ENCODE measurements at regions not wholly inside any gene's neighbourhood (a gene's known extent, or its start where the extent isn't known, plus 50 kb on each side); places are given as distances from the start of the nearest gene placed in this dataset.

- no peak for DNase-seq
Measured at GRCh38 chr3:23644099-23644498, 161.7 kb upstream of the UBE2E1 start.

DNA sequence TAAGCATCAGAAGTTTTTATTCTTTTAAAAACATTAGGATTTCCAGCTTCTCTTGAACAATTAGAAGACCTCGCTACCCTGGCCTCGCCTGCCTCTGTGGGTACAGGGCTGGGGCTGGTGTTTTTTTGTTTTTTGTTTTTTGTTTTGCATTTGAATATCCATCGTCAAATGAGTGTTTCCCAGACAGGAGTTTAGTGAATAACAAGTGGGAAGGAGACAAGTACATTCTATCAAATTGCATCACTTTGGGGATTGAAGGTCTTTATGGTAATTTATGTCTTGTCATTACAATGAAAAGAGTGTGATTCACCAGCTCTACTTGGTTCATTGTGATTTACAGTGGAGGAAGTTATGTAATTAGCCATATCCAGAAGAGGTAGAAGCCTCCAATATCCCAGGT lies 161.1 kb upstream of the UBE2E1 start:
- DNase-seq, result no peak

DNA sequence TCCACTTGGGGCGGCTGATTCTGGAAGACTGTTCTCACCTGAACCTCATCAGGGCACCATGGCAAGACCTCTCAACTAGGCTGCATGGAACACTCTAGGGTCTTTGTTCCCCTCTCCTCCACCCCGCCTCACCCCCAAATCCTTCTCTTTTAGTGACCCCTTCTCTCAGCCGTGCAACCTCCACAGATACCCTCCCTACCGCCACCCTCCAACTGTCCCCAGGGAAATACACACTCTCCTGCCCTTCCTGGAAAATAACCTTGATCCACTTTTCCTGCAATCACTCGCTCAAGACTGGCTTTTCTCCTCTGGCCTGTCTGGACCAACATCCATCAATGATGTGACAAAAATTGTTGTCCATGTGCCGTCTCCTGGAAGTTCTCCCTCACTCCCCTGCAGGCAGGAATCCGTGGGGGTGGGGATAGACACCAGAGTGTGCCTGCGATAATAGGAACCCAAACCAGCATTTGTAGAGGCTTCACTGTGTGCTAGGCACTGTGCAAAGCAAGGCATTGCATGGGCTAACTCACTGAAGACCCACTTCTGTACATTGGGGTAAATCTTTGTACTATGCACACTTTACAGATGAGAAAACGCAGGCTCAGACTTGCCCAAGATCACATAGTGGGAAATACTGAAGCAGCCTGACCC lies 160.1 kb upstream of the UBE2E1 start:
- DNase-seq, result no peak

DNA sequence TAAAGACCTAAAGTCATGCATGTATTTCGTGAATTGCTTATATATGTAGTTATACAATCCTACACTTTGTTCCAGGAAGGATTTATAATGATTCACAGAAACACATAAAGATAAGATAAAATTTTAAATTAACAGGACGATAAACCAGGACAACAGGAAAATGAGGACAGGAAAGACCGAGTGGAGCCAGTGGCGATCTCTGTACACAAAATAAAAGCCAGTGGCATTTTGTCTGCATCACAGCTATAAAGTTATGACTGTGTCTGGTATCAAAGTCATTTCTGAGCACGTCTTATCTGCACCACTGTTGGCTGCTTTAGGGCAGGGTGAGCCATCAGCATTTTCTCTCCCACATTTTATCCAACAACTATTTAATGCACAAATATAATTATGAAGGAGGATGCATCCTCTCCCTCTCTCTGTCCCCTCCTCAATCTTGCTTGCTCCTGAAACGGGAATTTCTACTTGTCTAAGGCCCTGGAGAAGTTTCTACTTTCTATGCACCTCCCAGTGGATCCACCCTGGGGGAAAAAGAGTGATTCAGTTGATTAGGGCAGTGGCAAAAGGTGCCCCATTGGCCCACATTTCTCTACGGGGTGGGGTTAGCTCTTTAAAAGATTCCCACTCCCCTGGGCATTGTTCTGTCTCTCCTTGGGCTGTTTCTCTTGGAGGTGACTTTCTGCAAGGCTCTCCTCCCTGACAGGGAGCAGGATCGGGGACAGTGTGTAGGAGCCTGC lies 159.4 kb upstream of the UBE2E1 start:
- DNase-seq, result no peak

GRCh38 chr3:23647706-23648258 lies 158.0 kb upstream of the UBE2E1 start:
- no peak for DNase-seq

- DNase-seq, result no peak
Measured at GRCh38 chr3:23648326-23648995, 157.3 kb upstream of the UBE2E1 start.

DNA sequence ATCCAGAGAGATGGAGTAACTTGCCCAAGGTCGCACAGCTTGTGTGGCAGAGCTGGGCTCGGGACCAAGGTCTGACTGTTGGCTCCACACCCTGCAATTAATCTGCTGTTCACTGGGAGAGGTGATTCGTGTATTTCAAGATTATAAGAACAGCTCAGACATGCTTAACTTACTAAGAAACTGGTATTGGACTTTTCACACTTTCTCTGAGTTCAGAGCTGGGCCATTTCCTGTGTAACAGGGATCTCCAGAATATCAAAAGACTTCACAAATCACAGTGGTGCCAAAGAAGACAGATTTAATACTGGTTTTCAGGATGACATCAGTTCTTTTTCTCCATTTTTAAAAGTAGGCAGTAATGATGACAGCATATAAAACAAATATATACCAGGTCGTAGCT lies 156.8 kb upstream of the UBE2E1 start:
- DNase-seq, result no peak

DNA sequence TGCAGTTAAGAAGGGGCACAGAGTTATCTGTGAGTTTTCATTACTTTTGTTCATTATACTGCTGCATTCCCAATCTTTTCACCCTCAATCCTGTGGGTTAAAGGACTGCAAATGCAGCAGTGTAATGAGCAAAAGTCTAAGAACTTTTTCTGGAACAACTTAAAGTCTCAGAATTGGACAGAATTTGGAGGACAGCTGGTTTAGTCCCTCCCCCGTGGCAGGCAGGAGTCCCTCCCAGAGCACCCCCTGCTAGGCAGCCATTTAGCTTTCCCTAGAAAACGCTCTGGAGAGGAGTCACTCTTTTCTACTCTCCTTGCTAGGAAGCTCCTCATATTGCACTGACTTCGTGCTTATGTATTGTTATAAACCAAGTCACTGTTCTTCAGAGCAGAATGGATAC lies 156.3 kb upstream of the UBE2E1 start:
- DNase-seq, result no peak

GRCh38 chr3:23650371-23651140 lies 155.2 kb upstream of the UBE2E1 start:
- DNase-seq, result no peak

DNA sequence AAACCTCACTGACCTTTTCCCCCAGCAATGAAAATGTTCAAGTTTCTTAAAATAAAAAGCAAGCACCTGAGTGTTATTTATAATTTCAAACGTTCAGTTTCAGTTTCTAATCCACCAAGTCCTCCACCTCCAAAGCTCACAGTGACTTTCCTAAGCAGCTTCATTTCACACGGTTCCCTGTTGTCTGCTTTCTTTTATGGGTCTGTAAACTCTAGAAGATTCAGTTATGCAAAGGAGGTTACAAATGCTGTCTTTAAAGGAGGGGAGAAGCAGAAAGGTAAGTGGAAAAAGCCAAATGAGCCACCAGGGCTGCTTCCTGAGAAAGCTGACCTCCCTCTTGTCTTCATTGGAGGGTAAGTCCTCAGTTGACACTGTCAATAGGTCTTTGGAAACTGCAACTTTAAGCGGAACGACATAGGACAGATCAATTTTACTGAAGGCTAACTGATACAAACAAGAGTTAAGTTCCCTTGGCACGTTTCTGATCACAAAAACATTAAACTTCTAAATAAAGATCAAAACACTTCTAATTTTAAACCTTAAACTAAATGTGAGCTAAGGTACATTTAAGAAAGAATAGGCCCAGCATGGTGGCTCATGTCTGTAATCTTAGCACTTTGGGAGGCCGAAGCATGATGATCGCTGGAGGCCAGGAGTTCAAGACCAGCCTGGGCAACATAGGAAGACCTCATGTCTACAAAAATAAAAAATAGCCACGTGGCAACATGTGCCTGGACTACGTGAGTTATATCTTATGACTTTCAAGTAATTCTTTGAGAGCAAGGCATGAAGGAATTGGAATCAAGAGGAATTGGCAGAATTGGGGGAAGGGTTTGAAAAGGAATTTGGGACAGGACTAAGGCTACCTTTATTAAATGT lies 151.9 kb upstream of the UBE2E1 start:
- DNase-seq, result no peak

- no peak for DNase-seq
Measured at GRCh38 chr3:23654571-23654970, 151.2 kb upstream of the UBE2E1 start.

DNA sequence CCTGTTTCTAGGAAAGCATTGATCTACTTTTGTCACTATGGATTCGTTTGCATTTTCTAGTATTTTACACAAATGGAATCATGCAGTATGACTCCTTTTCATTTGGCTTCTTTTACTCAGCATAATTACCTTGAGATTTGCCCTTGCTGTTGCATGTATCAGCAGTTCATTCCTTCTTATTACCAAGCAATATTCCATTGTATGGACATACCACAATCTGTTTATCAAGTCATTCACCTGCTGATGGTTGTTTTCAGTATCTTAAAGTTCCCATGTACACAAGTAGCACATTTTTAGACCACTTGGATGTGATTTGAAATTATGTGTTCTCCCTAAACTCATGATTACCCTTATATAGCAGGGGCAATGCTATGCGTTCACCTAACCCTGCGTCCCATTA lies 150.0 kb upstream of the UBE2E1 start:
- no peak for DNase-seq

DNA sequence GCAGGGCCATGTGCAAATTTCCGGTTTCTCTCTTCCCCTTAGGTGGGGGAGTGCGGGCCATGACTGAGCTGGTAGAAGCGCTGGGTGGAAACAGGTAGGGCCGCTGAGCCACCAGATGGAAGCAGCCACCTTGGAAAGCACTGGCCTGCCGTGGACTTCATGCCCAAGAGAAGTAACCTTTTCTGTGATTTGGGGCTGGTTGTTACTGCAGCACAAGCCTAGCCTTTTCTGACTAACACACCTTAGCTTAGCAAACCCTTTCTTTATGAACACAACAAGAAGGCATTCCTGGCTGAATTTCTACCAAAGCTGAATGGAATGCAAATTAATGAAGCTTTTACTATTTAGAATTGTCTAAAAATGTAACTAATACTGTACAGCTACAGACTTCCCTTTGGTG lies 149.6 kb upstream of the UBE2E1 start:
- no peak for DNase-seq

DNA sequence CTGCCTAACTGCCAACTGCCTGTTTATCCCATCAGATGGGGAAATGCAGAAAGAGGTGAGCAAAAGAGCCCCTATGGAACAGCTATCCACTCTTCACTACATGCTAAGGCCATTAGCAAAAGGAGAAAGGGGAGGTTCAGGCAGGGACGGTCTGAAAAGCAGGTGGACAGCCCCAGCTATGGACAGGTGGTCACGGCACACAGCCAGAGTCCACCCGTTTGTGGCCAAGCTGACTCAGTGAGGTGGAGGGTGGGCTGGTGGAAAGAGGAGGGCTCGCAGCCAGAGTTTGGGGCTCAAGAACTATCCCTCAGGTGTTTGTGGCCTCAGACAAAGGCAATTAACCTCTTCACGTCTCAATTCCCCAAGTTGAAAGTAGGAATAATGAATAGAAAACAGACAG lies 148.9 kb upstream of the UBE2E1 start:
- DNase-seq, result no peak

DNA sequence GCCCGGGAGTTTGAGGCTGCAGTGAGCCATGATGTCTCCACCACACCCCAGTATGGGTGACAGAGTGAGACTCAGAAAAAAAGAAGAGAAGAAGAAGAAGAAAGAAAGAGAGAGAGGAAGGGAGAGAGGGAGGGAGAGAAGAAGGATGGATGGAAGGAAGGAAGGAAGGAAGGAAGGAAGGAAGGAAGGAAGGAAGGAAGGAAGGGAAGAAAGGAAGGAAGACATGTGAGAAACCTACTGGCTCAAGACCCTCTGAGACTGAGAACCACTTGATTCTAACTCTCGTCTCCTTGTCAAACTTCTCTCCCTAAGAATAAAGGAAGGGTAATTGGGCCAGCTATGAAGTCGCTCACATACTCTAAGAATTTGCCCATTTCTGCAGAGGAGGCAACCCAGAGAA lies 148.1 kb upstream of the UBE2E1 start:
- no peak for DNase-seq

DNA sequence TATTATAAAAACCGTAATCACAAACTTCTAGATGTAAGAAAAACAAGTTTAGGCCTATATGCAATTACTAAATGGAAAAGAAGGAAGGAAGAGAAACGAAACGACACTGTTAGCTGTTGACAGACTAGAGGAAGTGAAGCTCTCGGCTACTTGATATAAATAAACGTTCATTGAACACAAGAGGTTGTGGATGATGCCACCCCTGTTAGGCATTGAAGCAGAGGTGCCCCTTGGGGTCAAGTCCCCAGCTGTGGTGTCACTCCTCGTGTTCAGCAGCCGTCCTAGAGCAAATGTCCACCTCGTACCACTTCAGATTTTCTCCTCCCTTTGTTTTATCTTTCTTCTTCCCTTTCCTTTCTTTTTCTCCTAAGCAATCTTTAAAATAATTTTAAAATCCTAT lies 146.5 kb upstream of the UBE2E1 start:
- no peak for DNase-seq

DNA sequence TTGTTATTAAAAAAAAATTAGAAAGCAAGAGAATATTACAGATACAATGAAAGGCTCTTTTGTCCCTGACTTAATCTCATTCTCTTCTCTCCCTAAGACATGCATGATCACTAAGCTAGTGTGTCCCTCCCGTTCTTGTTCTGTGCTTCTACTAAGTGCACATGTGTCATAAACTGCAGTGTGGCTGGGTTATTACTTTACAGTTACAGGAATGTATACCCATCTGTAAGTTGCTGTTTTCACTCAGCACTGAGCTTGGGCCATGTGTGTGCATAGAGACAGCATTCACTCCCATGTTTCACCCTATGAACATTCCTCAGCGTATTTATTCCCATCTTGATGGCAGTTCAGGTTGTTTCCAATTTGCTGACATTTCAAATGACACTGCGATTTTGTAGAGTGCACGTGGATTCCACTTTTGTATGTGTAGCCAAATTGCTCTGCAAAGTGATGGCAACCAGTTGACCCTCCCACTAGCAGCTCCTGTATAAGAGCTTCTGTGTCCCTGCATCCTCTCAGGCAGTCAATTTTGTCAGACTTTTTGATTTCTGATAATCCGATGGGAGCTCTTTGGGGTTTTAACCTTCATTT lies 145.8 kb upstream of the UBE2E1 start:
- DNase-seq, result no peak

DNA sequence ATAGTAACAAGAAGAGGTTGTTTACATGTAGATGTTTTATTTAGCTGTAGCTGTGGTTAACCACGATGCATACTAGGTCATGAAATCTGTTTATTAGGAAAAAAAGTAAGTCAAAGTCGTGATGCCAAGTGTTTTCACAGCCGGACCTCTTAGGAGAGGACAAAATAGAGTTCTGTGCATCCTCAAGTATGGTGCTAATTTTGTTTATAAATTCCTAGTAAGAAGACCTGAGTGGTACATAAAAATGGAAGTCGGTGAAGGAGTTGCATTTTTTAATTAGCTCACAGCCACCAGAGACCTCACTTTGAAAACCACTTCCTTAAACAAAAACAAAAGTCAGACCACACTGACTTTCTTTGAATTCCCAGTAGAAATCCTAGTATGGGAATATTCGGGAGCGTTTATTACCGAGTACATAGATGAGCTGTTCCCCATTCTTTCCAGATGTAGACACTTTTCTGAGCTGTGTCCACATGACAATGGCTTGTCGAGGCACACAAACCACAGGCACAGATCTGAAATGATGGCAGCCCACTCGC lies 143.6 kb upstream of the UBE2E1 start:
- DNase-seq, result no peak

- no peak for DNase-seq
Measured at GRCh38 chr3:23663246-23663645, 142.5 kb upstream of the UBE2E1 start.

DNA sequence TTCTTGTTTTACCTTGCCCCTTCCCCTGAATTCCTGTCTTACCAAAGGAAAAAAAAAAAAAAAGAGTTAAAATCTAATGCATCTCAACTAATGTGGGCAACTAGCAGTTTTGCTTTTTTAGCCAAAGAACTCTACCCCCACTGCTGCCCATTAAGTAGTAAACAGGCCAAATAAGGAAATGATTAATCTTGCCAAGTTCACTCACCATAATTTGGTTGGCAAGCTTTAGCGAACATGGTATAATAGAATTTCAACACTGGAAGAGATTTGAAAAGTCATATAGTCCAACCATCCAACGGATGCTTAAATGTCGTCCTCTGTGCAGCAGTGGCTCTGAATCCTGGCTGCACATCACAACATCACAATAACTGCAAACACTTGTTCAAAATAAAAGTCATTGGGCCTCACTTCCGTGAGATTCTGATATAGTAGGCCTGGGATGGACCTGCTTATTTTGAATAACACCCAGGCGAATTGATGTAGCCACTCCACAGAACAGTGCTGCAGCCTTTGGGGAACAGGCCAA lies 142.0 kb upstream of the UBE2E1 start:
- DNase-seq, result no peak

DNA sequence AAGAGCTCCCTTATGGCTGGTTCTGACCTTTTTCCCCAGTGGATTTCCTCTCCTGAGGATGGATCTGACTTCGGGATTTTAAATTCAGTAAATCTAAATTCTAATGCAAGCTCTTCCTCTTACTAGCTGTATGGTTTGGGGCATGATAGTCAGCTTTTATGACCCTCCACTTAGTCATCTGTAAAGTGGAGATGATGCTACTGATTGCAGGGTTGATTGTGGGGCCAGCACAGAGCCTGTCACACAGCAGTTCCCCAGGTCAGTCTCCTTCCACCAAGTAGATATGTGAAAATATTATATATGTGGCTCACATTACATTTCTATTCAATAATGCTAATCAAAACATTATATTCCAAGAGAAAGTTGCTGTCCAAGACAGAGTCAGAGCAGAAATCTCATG lies 141.3 kb upstream of the UBE2E1 start:
- no peak for DNase-seq
